ENCODE measurements at regions not wholly inside any gene's neighbourhood (a gene's known extent, or its start where the extent isn't known, plus 50 kb on each side); places are given as distances from the start of the nearest gene placed in this dataset.

GRCh38 chr4:156547891-156548290 is 423.7 kb downstream of the PDGFC start:
- peaks cover 24 to 40% of the 10 kb centered on the region in 2 donors for H3K4me1 ChIP-seq (ENCODE audit: control insufficient read depth in 1 of 2, low read depth in 2 of 2)
- no peak overlapping the region for H3K4me3 ChIP-seq
- no peak for DNase-seq (ENCODE audit: low spot score)
- H3K27ac ChIP-seq, result peak overlapping the region; percentile 58 to 66
- no peaks in the 10 kb centered on the region for H3K27me3 ChIP-seq (replicated peaks; ENCODE audit: insufficient read depth)
- TF ChIP-seq, protein P1, sequence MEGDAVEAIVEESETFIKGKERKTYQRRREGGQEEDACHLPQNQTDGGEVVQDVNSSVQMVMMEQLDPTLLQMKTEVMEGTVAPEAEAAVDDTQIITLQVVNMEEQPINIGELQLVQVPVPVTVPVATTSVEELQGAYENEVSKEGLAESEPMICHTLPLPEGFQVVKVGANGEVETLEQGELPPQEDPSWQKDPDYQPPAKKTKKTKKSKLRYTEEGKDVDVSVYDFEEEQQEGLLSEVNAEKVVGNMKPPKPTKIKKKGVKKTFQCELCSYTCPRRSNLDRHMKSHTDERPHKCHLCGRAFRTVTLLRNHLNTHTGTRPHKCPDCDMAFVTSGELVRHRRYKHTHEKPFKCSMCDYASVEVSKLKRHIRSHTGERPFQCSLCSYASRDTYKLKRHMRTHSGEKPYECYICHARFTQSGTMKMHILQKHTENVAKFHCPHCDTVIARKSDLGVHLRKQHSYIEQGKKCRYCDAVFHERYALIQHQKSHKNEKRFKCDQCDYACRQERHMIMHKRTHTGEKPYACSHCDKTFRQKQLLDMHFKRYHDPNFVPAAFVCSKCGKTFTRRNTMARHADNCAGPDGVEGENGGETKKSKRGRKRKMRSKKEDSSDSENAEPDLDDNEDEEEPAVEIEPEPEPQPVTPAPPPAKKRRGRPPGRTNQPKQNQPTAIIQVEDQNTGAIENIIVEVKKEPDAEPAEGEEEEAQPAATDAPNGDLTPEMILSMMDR (IDR thresholded peaks at IDR 0.05), result no peak
- no peaks in the 10 kb centered on the region for H3K36me3 ChIP-seq
- no peak for ATAC-seq (ENCODE audit: insufficient number of reproducible peaks, low FRiP score, low read depth)
- no peaks in the 10 kb centered on the region for H3K9me3 ChIP-seq

DNA sequence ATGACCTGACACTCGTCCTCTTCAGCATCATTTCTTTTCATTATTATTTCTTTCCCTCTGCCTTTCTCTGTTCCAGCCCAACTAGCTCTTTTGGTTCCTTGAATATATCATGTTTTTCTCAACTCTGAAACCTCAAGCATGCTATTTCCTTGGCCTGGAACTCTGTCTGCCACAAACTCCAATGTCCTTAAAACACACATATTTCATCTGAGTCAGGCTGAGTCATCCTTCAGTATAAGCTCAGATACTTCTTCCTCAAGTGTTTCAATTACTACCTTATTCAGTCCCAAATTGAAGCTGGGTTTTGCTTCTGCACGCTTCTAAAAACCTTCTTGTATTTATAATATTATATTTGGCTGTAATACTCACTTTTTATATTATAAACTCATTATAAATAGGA is 424.2 kb downstream of the PDGFC start:
- ATAC-seq (ENCODE audit: insufficient number of reproducible peaks, low FRiP score, low read depth) (peak; percentile 89), DNase-seq (ENCODE audit: low spot score) (no peak)
- Histone ChIP-seq H3K36me3 (no peaks in the 10 kb centered on the region), H3K9me3 (no peaks in the 10 kb centered on the region), H3K4me1 (ENCODE audit: control insufficient read depth in 1 of 2, low read depth in 2 of 2) (peaks cover 24 to 40% of the 10 kb centered on the region in 2 donors), H3K27me3 (replicated peaks; ENCODE audit: insufficient read depth) (no peaks in the 10 kb centered on the region), H3K27ac (peak overlapping the region; percentile 58 to 66), H3K4me3 (no peak overlapping the region)
- TF ChIP-seq, protein P1 (IDR thresholded peaks at IDR 0.05), result no peak

DNA sequence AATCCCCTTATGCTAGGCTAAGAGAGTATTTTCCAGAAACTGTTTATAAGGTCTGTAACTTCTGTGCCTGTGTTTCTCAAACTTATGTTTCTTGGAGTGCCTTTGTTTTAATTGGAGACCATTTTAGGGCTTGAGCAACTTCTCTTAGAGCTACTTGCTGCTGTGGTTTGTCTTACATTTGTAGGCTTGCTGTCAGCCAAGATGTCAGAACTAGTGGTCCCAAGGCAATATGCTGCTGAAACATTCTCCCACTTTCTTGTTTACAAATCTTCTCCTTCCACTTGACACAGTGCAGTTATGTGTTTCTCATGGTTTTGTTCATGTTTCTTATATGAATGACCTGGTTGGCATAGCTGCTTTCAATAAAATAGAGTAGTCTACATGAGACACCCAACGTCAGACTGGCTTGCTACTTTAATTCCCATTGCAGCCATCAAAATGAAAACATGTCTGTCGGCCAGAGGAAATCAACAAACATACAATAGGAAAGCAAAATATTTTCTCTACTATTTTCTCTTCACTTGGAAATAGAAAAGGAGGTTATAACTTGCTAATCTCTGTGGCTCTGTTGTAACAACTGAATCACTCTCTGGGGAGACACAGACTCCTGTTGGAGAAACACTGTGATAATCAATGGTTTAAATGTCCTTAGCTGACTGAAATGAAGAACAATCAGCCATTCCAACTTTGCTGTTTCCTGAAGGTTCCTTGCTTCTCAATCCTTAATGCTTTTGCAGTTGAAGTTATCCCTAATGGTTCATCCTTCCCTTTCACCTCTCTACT is 426.4 kb downstream of the PDGFC start:
- peak overlapping the region; percentile 8 for H3K4me3 ChIP-seq
- DNase-seq (ENCODE audit: low spot score), result no peak
- peaks cover 24 to 40% of the 10 kb centered on the region in 2 donors for H3K4me1 ChIP-seq (ENCODE audit: control insufficient read depth in 1 of 2, low read depth in 2 of 2)
- H3K36me3 ChIP-seq, result no peaks in the 10 kb centered on the region
- peak; percentile 59 for ATAC-seq (ENCODE audit: insufficient number of reproducible peaks, low FRiP score, low read depth)
- H3K9me3 ChIP-seq, result no peaks in the 10 kb centered on the region
- peak overlapping the region; percentile 65 to 66 for H3K27ac ChIP-seq
- H3K27me3 ChIP-seq (replicated peaks; ENCODE audit: insufficient read depth), result no peaks in the 10 kb centered on the region
- TF ChIP-seq, protein P1 (IDR thresholded peaks at IDR 0.05), result no peak

DNA sequence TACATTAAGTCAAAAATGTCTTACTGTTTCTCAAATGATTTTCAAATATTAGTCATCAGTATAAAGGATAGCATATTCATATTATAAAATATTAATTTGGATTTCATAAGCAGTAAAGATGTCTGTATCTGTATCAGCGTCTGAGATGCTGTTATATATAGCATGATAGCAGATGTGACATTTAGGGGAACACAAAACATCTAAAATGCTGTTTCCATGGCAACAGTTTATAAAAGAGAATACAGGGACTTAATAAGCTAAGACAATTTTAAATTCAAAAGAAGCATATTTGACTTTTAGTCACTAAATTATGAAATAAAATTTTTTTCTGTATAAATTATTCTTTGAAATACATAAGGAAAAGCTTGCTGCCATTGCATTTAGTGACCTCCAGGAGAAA is 432.2 kb downstream of the PDGFC start:
- Histone ChIP-seq H3K27ac (no peak overlapping the region), H3K9me3 (no peaks in the 10 kb centered on the region), H3K27me3 (replicated peaks; ENCODE audit: insufficient read depth) (no peaks in the 10 kb centered on the region), H3K36me3 (no peaks in the 10 kb centered on the region), H3K4me1 (ENCODE audit: control insufficient read depth in 1 of 2, low read depth in 2 of 2) (peaks cover 0 to 6% of the 10 kb centered on the region in 2 donors), H3K4me3 (no peak overlapping the region)
- no peak for DNase-seq (ENCODE audit: low spot score)
- TF ChIP-seq, protein P1 (IDR thresholded peaks at IDR 0.05), result no peak
- ATAC-seq (ENCODE audit: insufficient number of reproducible peaks, low FRiP score, low read depth), result no peak

GRCh38 chr4:156538651-156539257 is 432.8 kb downstream of the PDGFC start:
- no peak for DNase-seq (ENCODE audit: low spot score)
- Histone ChIP-seq H3K4me1 (ENCODE audit: control insufficient read depth in 1 of 2, low read depth in 2 of 2) (peaks cover 0 to under 1% of the 10 kb centered on the region in 2 donors), H3K4me3 (no peak overlapping the region), H3K27me3 (replicated peaks; ENCODE audit: insufficient read depth) (no peaks in the 10 kb centered on the region), H3K36me3 (no peaks in the 10 kb centered on the region), H3K9me3 (no peaks in the 10 kb centered on the region), H3K27ac (no peak overlapping the region)
- ATAC-seq (ENCODE audit: insufficient number of reproducible peaks, low FRiP score, low read depth), result no peak
- TF ChIP-seq, protein P1 (IDR thresholded peaks at IDR 0.05), result no peak

Measured in thoracic aorta (tissue), 2 donors.